ENCODE measurements at regions not wholly inside any gene's neighbourhood (a gene's known extent, or its start where the extent isn't known, plus 50 kb on each side); places are given as distances from the start of the nearest gene placed in this dataset.

- Histone ChIP-seq H3K4me2 (ENCODE audit: low read depth, low read length) (peak overlapping the region; percentile 49; the same call in 1 of the 2 replicates), H3K9ac (ENCODE audit: low read depth, low read length) (no peak overlapping the region), H2AK9ac (replicated peaks; ENCODE audit: low read depth, low read length, poor library complexity) (no peak overlapping the region), H3K4ac (ENCODE audit: low read depth, low read length) (peak overlapping the region; percentile 63; the same call in 1 of the 2 replicates), H2BK120ac (ENCODE audit: low read depth, low read length) (peak overlapping the region; percentile 11; the same call in 1 of the 2 replicates), H3K23ac (ENCODE audit: low read depth, low read length) (no peak overlapping the region), H3K14ac (replicated peaks; ENCODE audit: low read depth, low read length) (peak overlapping the region; percentile 25), H4K20me1 (ENCODE audit: insufficient read depth, low read length) (no peaks in the 10 kb centered on the region), H2BK5ac (ENCODE audit: low read depth, low read length, poor library complexity, severe bottlenecking) (no peak overlapping the region), H3K56ac (ENCODE audit: extremely low read depth, insufficient read depth, low read length) (no peak overlapping the region), H3K9me1 (ENCODE audit: insufficient read depth, low read length) (peaks cover 5% of the 10 kb centered on the region), H3K4me3 (ENCODE audit: insufficient read depth, low read depth, low read length) (no peak overlapping the region), H2AFZ (replicated peaks; ENCODE audit: low read length, poor library complexity) (no peak overlapping the region), H2AK5ac (ENCODE audit: low read depth, low read length) (no peak overlapping the region), H4K8ac (ENCODE audit: low read depth in 2 of 2, low read length in 2 of 2) (no peak overlapping the region), H2BK15ac (ENCODE audit: low read depth, low read length) (no peak overlapping the region; the same call in 2 of the 3 replicates), H3K18ac (ENCODE audit: low read depth, low read length) (no peak overlapping the region), H3K27ac (ENCODE audit: insufficient read depth, low read length) (no peak overlapping the region), H3K27me3 (ENCODE audit: control insufficient read depth, insufficient read depth, low read length) (no peaks in the 10 kb centered on the region), H2BK20ac (ENCODE audit: low read depth, low read length) (peak overlapping the region; percentile 59), H3K36me3 (ENCODE audit: control insufficient read depth, insufficient read depth, low read length) (no peaks in the 10 kb centered on the region), H4K5ac (ENCODE audit: low read depth, low read length) (no peak overlapping the region), H3K4me1 (ENCODE audit: control insufficient read depth, insufficient read depth, low read length) (peaks cover 9% of the 10 kb centered on the region), H3K9me3 (ENCODE audit: control insufficient read depth, insufficient read depth, low read length) (no peaks in the 10 kb centered on the region), H3K79me1 (ENCODE audit: low read depth in 1 of 2, low read length in 2 of 2) (no peaks in the 10 kb centered on the region), H4K91ac (ENCODE audit: insufficient read depth, low read depth, low read length) (no peak overlapping the region)
- intact Hi-C loops (cut with micrococcal nuclease) = no loop called here
- in situ Hi-C loops (cut with MboI; ENCODE audit: low sequenced_read_pairs) = no loop called here
- dilution Hi-C loops (cut with HindIII; ENCODE audit: low sequenced_read_pairs, unreplicated experiment) = loop anchor here (25.0 kb wide), 1 partner anchor 494 kb away; no protein-coding TSS in a partner anchor
- no CpG with 5 or more reads among the region's 7 CpGs for WGBS, 2 experiments (ENCODE audit: extremely low coverage in 2 of 2, insufficient read length in 1 of 2)
- POLR2A ChIA-PET (ENCODE audit: unreplicated experiment) = no interaction called here
- peak; percentile 35 for DNase-seq
- CTCF ChIA-PET = no interaction called here
- BruUV-seq (replicated peaks) = no TSS peak
- TF ChIP-seq POLR2A (IDR thresholded peaks at IDR 0.05; ENCODE audit: low read depth, low read length) (no peak), RFX5 (IDR thresholded peaks at IDR 0.05; ENCODE audit: low read depth, low read length) (no peak), RAD21 (IDR thresholded peaks at IDR 0.05; ENCODE audit: low read length) (no peak), RCOR1 (IDR thresholded peaks at IDR 0.05; ENCODE audit: insufficient replicate concordance, low read length) (no peak), MAFK (IDR thresholded peaks at IDR 0.05; ENCODE audit: low read depth, low read length) (peak; percentile 29; the same call in 1 of the 2 replicates), FOS (IDR thresholded peaks at IDR 0.05; ENCODE audit: low read depth, low read length) (no peak), CTCF (conservative IDR thresholded peaks at IDR 0.05; ENCODE audit: low read depth, low read length) (no peak), MXI1 (IDR thresholded peaks at IDR 0.05; ENCODE audit: borderline replicate concordance, low read depth, low read length) (no peak), CEBPB (IDR thresholded peaks at IDR 0.05; ENCODE audit: low read depth, low read length) (no peak)
- no peak for ATAC-seq (ENCODE audit: low read depth)
These were observed 94.4 kb upstream of the GREM2 start for GRCh38 chr1:240706150-240706935.
